PC-3 (cell line): ENCODE measurements at regions not wholly inside any gene's neighbourhood (a gene's known extent, or its start where the extent isn't known, plus 50 kb on each side); places are given as distances from the start of the nearest gene placed in this dataset.

Source experiments
- ATAC-seq: fragments of 200-7000 bp; cut with Tn5 transposase; 2 replicates; pipeline ENCODE4 v1.9.1; 2020; ENCODE audit warnings: mild to moderate bottlenecking, moderate library complexity
- BruUV-seq: library from RNA; stranded (reverse); fragments of 400-500 nt; replicated peaks from 2 replicates; lab custom pipeline; 2021; lab: Mats Ljungman, UMichigan
- CTCF ChIA-PET: fragments of 300-600 bp; sonication (Branson Sonifier 250); formaldehyde crosslinking; loops from one replicate; lab custom pipeline; 2022; ENCODE audit warnings: antibody characterized with exemption; lab: Charles Lee
- POLR2A ChIA-PET: fragments of 300-600 bp; sonication (Branson Sonifier 250); formaldehyde crosslinking; loops from one replicate; lab custom pipeline; 2022; ENCODE audit warnings: antibody characterized with exemption; ENCODE audit not compliant: unreplicated experiment; lab: Charles Lee
- DNase-seq: peaks from one replicate; pipeline ENCODE4 v3.0.0-alpha.2; 2015
- H2AFZ ChIP-seq: fragments of 300-600 bp; sonication (generic); 2 replicates; pipeline ENCODE4 v1.6.0; 2016; ENCODE audit warnings: antibody characterized with exemption, low read length
- H3F3A ChIP-seq: fragments of 300-600 bp; sonication (generic); one replicate; pipeline ENCODE4 v1.6.0; 2017; ENCODE audit warnings: antibody characterized with exemption, low read length, control low read depth, mild to moderate bottlenecking; ENCODE audit not compliant: unreplicated experiment
- H3K27ac ChIP-seq: fragments of 300-600 bp; sonication (generic); 2 replicates; pipeline ENCODE4 v1.5.1; 2016; ENCODE audit warnings: mild to moderate bottlenecking, low read length
- H3K27me3 ChIP-seq: fragments of 300-600 bp; sonication (generic); 2 replicates; pipeline ENCODE4 v1.6.1; 2016; ENCODE audit warnings: low read length, mixed read lengths
- H3K36me3 ChIP-seq: fragments of 300-600 bp; sonication (generic); 2 replicates; pipeline ENCODE4 v1.6.1; 2016; ENCODE audit warnings: low read depth, mixed run types, low read length, mixed read lengths
- H3K4me1 ChIP-seq: fragments of 300-600 bp; sonication (generic); 2 replicates; pipeline ENCODE4 v1.5.1; 2016; ENCODE audit warnings: low read length; ENCODE audit not compliant: insufficient read depth
- H3K4me2 ChIP-seq: fragments of 300-600 bp; sonication (generic); 2 replicates; pipeline ENCODE4 v1.6.0; 2016; ENCODE audit warnings: low read length
- H3K4me3 ChIP-seq: fragments of 300-600 bp; sonication (generic); 2 replicates; pipeline ENCODE4 v1.5.1; 2016; ENCODE audit warnings: mild to moderate bottlenecking, low read length, mixed read lengths
- H3K79me2 ChIP-seq: fragments of 300-600 bp; sonication (generic); 2 replicates; pipeline ENCODE4 v1.6.1; 2017; ENCODE audit warnings: low read length, mixed read lengths
- H3K9ac ChIP-seq: fragments of 300-600 bp; sonication (generic); 2 replicates; pipeline ENCODE4 v1.6.0; 2016; ENCODE audit warnings: mild to moderate bottlenecking, low read length
- H3K9me2 ChIP-seq: fragments of 300-600 bp; sonication (generic); replicated peaks from 2 replicates; pipeline ENCODE4 v1.6.1; 2016; ENCODE audit warnings: mixed run types, low read length, mixed read lengths
- H3K9me3 ChIP-seq: fragments of 300-600 bp; sonication (generic); 2 replicates; pipeline ENCODE4 v1.6.1; 2016; ENCODE audit warnings: low read length, mixed read lengths
- H4K20me1 ChIP-seq: fragments of 300-600 bp; sonication (generic); 2 replicates; pipeline ENCODE4 v1.6.1; 2016; ENCODE audit warnings: low read length, mixed read lengths
- EZH2 ChIP-seq: fragments of 300-600 bp; sonication (generic); IDR thresholded peaks from one replicate; pipeline ENCODE4 v1.6.1; 2017; ENCODE audit warnings: antibody characterized with exemption, mild to moderate bottlenecking, low read length; ENCODE audit not compliant: unreplicated experiment
- EZH2phosphoT487 ChIP-seq: fragments of 300-600 bp; sonication (generic); IDR thresholded peaks from 2 replicates; pipeline ENCODE4 v1.6.1; 2018; ENCODE audit warnings: mild to moderate bottlenecking, antibody characterized with exemption, low read length, borderline replicate concordance
- intact Hi-C: fragments of 100-400 bp; cut with micrococcal nuclease; formaldehyde crosslinking; loops from 2 replicates; pipeline ENCODE4 v1.9.0; 2023
- TF ChIP-seq, protein P1 (sequence below): fragments of 300-600 bp; sonication (generic); conservative IDR thresholded peaks from 2 replicates; pipeline ENCODE4 v1.5.1; 2017; ENCODE audit warnings: antibody characterized with exemption, low read depth, mild to moderate bottlenecking, low read length

DNA sequence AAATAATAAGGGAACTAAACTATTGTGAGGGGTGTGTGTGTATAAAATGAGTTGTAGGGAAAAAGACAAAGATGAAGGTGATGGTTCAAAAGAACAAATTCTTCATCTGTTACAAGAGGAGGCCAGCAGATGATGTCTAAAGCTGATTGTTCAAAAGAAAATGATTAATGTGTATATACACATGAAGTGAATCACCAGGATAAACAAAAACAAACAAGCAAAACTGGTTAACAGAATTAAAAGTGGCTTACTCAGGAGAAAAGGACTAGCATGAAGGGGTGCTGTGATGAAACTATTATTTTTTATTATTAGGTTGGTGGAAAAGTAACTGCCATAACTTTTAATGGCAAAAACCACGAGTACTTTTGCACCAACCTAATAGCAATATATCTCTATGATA lies 348.4 kb downstream of the BCL11B start:
- Histone ChIP-seq H3K4me1 (no peaks in the 10 kb centered on the region), H3K9ac (no peak overlapping the region), H3K27me3 (peaks cover 20% of the 10 kb centered on the region), H2AFZ (no peak overlapping the region), H3K9me2 (no peaks in the 10 kb centered on the region), H3K79me2 (no peaks in the 10 kb centered on the region), H3K4me3 (no peak overlapping the region), H3K36me3 (no peaks in the 10 kb centered on the region), H3K4me2 (no peak overlapping the region), H4K20me1 (no peaks in the 10 kb centered on the region), H3K27ac (no peak overlapping the region), H3K9me3 (no peaks in the 10 kb centered on the region), H3F3A (no peaks in the 10 kb centered on the region)
- TF ChIP-seq EZH2phosphoT487 (no peak), EZH2 (no peak)
- TF ChIP-seq, protein P1, sequence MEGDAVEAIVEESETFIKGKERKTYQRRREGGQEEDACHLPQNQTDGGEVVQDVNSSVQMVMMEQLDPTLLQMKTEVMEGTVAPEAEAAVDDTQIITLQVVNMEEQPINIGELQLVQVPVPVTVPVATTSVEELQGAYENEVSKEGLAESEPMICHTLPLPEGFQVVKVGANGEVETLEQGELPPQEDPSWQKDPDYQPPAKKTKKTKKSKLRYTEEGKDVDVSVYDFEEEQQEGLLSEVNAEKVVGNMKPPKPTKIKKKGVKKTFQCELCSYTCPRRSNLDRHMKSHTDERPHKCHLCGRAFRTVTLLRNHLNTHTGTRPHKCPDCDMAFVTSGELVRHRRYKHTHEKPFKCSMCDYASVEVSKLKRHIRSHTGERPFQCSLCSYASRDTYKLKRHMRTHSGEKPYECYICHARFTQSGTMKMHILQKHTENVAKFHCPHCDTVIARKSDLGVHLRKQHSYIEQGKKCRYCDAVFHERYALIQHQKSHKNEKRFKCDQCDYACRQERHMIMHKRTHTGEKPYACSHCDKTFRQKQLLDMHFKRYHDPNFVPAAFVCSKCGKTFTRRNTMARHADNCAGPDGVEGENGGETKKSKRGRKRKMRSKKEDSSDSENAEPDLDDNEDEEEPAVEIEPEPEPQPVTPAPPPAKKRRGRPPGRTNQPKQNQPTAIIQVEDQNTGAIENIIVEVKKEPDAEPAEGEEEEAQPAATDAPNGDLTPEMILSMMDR = no peak
- CTCF ChIA-PET = no interaction called here
- POLR2A ChIA-PET = no interaction called here
- ATAC-seq (no peak), DNase-seq (no peak)
- intact Hi-C loops = no loop called here
- no TSS peak for BruUV-seq

DNA sequence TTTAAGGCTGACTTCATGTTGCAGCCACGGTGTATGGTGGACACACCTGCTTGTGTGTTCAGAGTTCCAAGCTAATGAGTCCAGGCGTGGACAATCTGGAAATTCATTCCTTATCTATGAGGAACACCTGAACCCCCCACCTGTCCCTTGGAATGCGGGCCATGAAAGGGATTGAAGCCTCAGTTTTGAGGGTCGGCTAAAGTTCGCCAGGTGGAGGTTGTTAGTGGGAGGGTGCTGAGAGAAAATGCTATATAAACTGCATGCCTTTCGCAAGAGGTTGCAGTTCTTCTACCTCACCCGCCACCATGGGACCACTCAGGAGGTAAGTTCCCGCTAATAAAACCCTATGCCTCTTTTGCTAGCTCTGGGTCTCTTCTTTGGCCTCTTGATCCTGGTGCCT lies 348.0 kb downstream of the BCL11B start:
- no TSS peak for BruUV-seq
- no peak overlapping the region for H3K27ac ChIP-seq
- H3K36me3 ChIP-seq = no peaks in the 10 kb centered on the region
- no peaks in the 10 kb centered on the region for H3K79me2 ChIP-seq
- intact Hi-C loops = no loop called here
- H3K9me2 ChIP-seq = no peaks in the 10 kb centered on the region
- H3K4me2 ChIP-seq = no peak overlapping the region
- POLR2A ChIA-PET = no interaction called here
- CTCF ChIA-PET = no interaction called here
- ATAC-seq (no peak), DNase-seq (no peak)
- H3K4me3 ChIP-seq = no peak overlapping the region
- TF ChIP-seq, protein P1 = no peak
- TF ChIP-seq EZH2 (no peak), EZH2phosphoT487 (no peak)
- no peaks in the 10 kb centered on the region for H3K9me3 ChIP-seq
- no peak overlapping the region for H3K9ac ChIP-seq
- H4K20me1 ChIP-seq = no peaks in the 10 kb centered on the region
- no peak overlapping the region for H2AFZ ChIP-seq
- H3K27me3 ChIP-seq = peaks cover 20% of the 10 kb centered on the region
- no peaks in the 10 kb centered on the region for H3F3A ChIP-seq
- H3K4me1 ChIP-seq = no peaks in the 10 kb centered on the region

DNA sequence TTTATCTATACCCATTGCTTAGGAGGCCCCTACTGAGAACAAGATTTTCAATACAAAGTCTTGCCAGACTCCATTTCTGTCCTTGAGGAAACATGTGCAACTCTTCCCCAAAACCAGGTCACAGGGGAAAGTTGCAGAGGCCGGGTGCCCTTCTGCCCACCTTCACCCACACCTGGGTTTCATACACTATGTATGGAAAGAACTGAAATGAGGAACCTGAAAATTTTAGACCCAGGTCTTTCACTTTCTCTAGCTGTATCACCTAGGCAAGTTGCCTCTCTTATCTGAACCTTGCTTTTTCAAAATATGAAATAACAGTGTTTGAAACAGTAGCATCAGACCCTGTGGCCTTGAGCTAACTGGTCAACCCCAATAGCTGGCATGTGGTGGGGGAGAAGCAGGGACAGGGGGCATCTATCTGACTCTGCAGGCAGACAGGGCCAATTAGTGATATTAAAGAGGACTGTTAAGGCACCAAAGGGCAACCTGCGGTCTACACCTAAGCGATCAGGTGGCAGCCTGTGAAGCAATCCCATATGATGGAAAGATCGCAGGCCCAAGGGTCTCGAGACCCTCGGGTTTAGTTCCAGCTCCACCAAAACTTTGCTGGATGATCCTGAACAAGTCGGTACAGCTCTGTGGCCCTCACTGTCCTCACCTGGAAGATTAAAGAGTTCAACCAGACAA lies 346.5 kb downstream of the BCL11B start:
- TF ChIP-seq EZH2phosphoT487 = no peak
- TF ChIP-seq EZH2 = no peak
- TF ChIP-seq, protein P1 = no peak
- Histone ChIP-seq H3K4me3 (no peak overlapping the region), H4K20me1 (no peaks in the 10 kb centered on the region), H3F3A (no peaks in the 10 kb centered on the region), H3K36me3 (no peaks in the 10 kb centered on the region), H3K9ac (no peak overlapping the region), H3K4me1 (no peaks in the 10 kb centered on the region), H3K27ac (no peak overlapping the region), H3K79me2 (no peaks in the 10 kb centered on the region), H3K9me3 (no peaks in the 10 kb centered on the region), H2AFZ (no peak overlapping the region), H3K9me2 (no peaks in the 10 kb centered on the region), H3K4me2 (no peak overlapping the region), H3K27me3 (peaks cover 19% of the 10 kb centered on the region)
- POLR2A ChIA-PET = no interaction called here
- ATAC-seq (no peak), DNase-seq (no peak)
- BruUV-seq = no TSS peak
- intact Hi-C loops = no loop called here
- CTCF ChIA-PET = no interaction called here
